GM23248 (cell line): ENCODE measurements at regions not wholly inside any gene's neighbourhood (a gene's known extent, or its start where the extent isn't known, plus 50 kb on each side); places are given as distances from the start of the nearest gene placed in this dataset.

Source experiments
- DNase-seq: peaks from one replicate; pipeline ENCODE4 v3.0.0-alpha.2; 2015
- H2AFZ ChIP-seq: fragments of 200-600 bp; sonication (generic); 2 replicates; pipeline ENCODE4 v1.6.1; 2016; ENCODE audit warnings: antibody characterized with exemption
- H3F3A ChIP-seq: fragments of 200-600 bp; sonication (generic); 2 replicates; pipeline ENCODE4 v1.6.1; 2016; ENCODE audit warnings: mild to moderate bottlenecking, antibody characterized with exemption, mixed run types; ENCODE audit not compliant: insufficient read depth
- H3K27ac ChIP-seq: fragments of 200-600 bp; sonication (generic); 2 replicates; pipeline ENCODE4 v1.5.1; 2016; ENCODE audit warnings: mild to moderate bottlenecking
- H3K27me3 ChIP-seq: fragments of 200-600 bp; sonication (generic); replicated peaks from 2 replicates; pipeline ENCODE4 v1.6.1; 2016; ENCODE audit warnings: mild to moderate bottlenecking; ENCODE audit not compliant: insufficient read depth
- H3K36me3 ChIP-seq: fragments of 200-600 bp; sonication (generic); 2 replicates; pipeline ENCODE4 v1.6.1; 2016; ENCODE audit warnings: low read depth, mild to moderate bottlenecking
- H3K4me1 ChIP-seq: fragments of 200-600 bp; sonication (generic); 2 replicates; pipeline ENCODE4 v1.6.1; 2016; ENCODE audit warnings: mild to moderate bottlenecking; ENCODE audit not compliant: insufficient read depth
- H3K4me2 ChIP-seq: fragments of 200-600 bp; sonication (generic); one replicate; pipeline ENCODE4 v1.6.1; 2016; ENCODE audit warnings: mild to moderate bottlenecking; ENCODE audit not compliant: unreplicated experiment
- H3K4me3 ChIP-seq: fragments of 200-600 bp; sonication (generic); 2 replicates; pipeline ENCODE4 v1.5.1; 2016; ENCODE audit warnings: mild to moderate bottlenecking
- H3K79me2 ChIP-seq: fragments of 200-600 bp; sonication (generic); 2 replicates; pipeline ENCODE4 v1.6.1; 2016; ENCODE audit warnings: mild to moderate bottlenecking; ENCODE audit not compliant: insufficient read depth
- H3K9ac ChIP-seq: fragments of 200-600 bp; sonication (generic); 2 replicates; pipeline ENCODE4 v1.6.1; 2016; ENCODE audit warnings: mild to moderate bottlenecking
- H3K9me2 ChIP-seq: fragments of 200-600 bp; sonication (generic); 2 replicates; pipeline ENCODE4 v1.6.1; 2016; ENCODE audit warnings: mixed run types, mild to moderate bottlenecking, moderate library complexity; ENCODE audit not compliant: insufficient read depth
- H3K9me3 ChIP-seq: fragments of 200-600 bp; sonication (generic); one replicate; pipeline ENCODE4 v1.6.1; 2017; ENCODE audit warnings: low read depth
- H4K20me1 ChIP-seq: fragments of 200-600 bp; sonication (generic); 2 replicates; pipeline ENCODE4 v1.6.0; 2016; ENCODE audit not compliant: insufficient read depth
- EZH2 ChIP-seq: fragments of 200-600 bp; sonication (generic); IDR thresholded peaks from 2 replicates; pipeline ENCODE4 v1.6.1; 2018; ENCODE audit warnings: antibody characterized with exemption, mild to moderate bottlenecking; ENCODE audit not compliant: insufficient read depth, poor library complexity, severe bottlenecking
- EZH2phosphoT487 ChIP-seq: fragments of 200-600 bp; sonication (generic); IDR thresholded peaks from 2 replicates; pipeline ENCODE4 v1.6.1; 2018; ENCODE audit warnings: antibody characterized with exemption, moderate library complexity, mild to moderate bottlenecking, low read depth; ENCODE audit not compliant: insufficient read depth
- WGBS, 2 experiments: methylation state at CpG; one replicate each; pipeline ENCODE4 v1.1.6; 2015 to 2017; ENCODE audit warnings: low lambda C conversion rate in 2 of 2, low coverage in 1 of 2; ENCODE audit errors: missing lambda C conversion rate in 2 of 2; 5-methylcytosine and 5-hydroxymethylcytosine counted together
- in situ Hi-C: fragments of 300-500 bp; cut with MboI; formaldehyde crosslinking; loops from 2 replicates; pipeline ENCODE4 v1.15.0; 2020

- TF ChIP-seq EZH2: no peak
- TF ChIP-seq EZH2phosphoT487: no peak
- Histone ChIP-seq H3K4me2 (no peak overlapping the region), H3K9ac (no peak overlapping the region), H3K27ac (no peak overlapping the region), H3K9me2 (no peaks in the 10 kb centered on the region), H3K79me2 (no peaks in the 10 kb centered on the region), H4K20me1 (no peaks in the 10 kb centered on the region), H3K4me3 (no peak overlapping the region), H2AFZ (no peak overlapping the region), H3K9me3 (no peaks in the 10 kb centered on the region), H3K36me3 (no peaks in the 10 kb centered on the region), H3K4me1 (no peaks in the 10 kb centered on the region), H3F3A (no peaks in the 10 kb centered on the region), H3K27me3 (peaks cover 5% of the 10 kb centered on the region)
- WGBS, 2 experiments: 11 to 14% methylated on average over 5 of the region's 5 CpGs
- in situ Hi-C loops: no loop called here
- no peak for DNase-seq
Measured at GRCh38 chr14:28879573-28879996, 113.0 kb downstream of the FOXG1 start.

GRCh38 chr14:28886940-28887339, 120.4 kb downstream of the FOXG1 start:
- no peak overlapping the region for H3K27ac ChIP-seq
- no peak overlapping the region for H3K9ac ChIP-seq
- H3K79me2 ChIP-seq: no peaks in the 10 kb centered on the region
- no peaks in the 10 kb centered on the region for H3F3A ChIP-seq
- no peak for DNase-seq
- no peaks in the 10 kb centered on the region for H3K9me3 ChIP-seq
- H3K36me3 ChIP-seq: no peaks in the 10 kb centered on the region
- no peaks in the 10 kb centered on the region for H3K4me1 ChIP-seq
- no peak overlapping the region for H2AFZ ChIP-seq
- in situ Hi-C loops: no loop called here
- WGBS, 2 experiments: 22 to 33% methylated on average over 5 of the region's 5 CpGs
- no peaks in the 10 kb centered on the region for H3K27me3 ChIP-seq
- no peak overlapping the region for H3K4me3 ChIP-seq
- H3K4me2 ChIP-seq: no peak overlapping the region
- no peak for TF ChIP-seq EZH2phosphoT487
- TF ChIP-seq EZH2: no peak
- H4K20me1 ChIP-seq: no peaks in the 10 kb centered on the region
- no peaks in the 10 kb centered on the region for H3K9me2 ChIP-seq

- no peak for DNase-seq
- H3K9me3 ChIP-seq: no peaks in the 10 kb centered on the region
- H3K36me3 ChIP-seq: no peaks in the 10 kb centered on the region
- no peaks in the 10 kb centered on the region for H3K9me2 ChIP-seq
- H4K20me1 ChIP-seq: no peaks in the 10 kb centered on the region
- no peak overlapping the region for H3K27ac ChIP-seq
- H3K4me1 ChIP-seq: no peaks in the 10 kb centered on the region
- WGBS, 2 experiments: 10 to 11% methylated on average over 3 of the region's 3 CpGs
- H3K4me3 ChIP-seq: no peak overlapping the region
- TF ChIP-seq EZH2phosphoT487 (no peak), EZH2 (no peak)
- in situ Hi-C loops: no loop called here
- no peaks in the 10 kb centered on the region for H3F3A ChIP-seq
- H3K27me3 ChIP-seq: no peaks in the 10 kb centered on the region
- H2AFZ ChIP-seq: no peak overlapping the region
- no peaks in the 10 kb centered on the region for H3K79me2 ChIP-seq
- H3K4me2 ChIP-seq: no peak overlapping the region
- H3K9ac ChIP-seq: no peak overlapping the region
Measured at GRCh38 chr14:28895389-28895788, 128.8 kb downstream of the FOXG1 start.

- no peaks in the 10 kb centered on the region for H3K27me3 ChIP-seq
- H3F3A ChIP-seq: no peaks in the 10 kb centered on the region
- no peak overlapping the region for H3K27ac ChIP-seq
- no peaks in the 10 kb centered on the region for H3K9me3 ChIP-seq
- in situ Hi-C loops: no loop called here
- no peak for DNase-seq
- no peaks in the 10 kb centered on the region for H4K20me1 ChIP-seq
- H3K4me2 ChIP-seq: no peak overlapping the region
- H3K4me1 ChIP-seq: no peaks in the 10 kb centered on the region
- TF ChIP-seq EZH2phosphoT487: no peak
- no peak for TF ChIP-seq EZH2
- H3K4me3 ChIP-seq: no peak overlapping the region
- H3K79me2 ChIP-seq: no peaks in the 10 kb centered on the region
- no peaks in the 10 kb centered on the region for H3K36me3 ChIP-seq
- H3K9ac ChIP-seq: no peak overlapping the region
- no peaks in the 10 kb centered on the region for H3K9me2 ChIP-seq
- H2AFZ ChIP-seq: no peak overlapping the region
Measured at GRCh38 chr14:28896337-28896736, 129.8 kb downstream of the FOXG1 start.

GRCh38 chr14:28901631-28902030, 135.0 kb downstream of the FOXG1 start:
- 11 to 33% methylated on average over 1 of the region's 1 CpG for WGBS, 2 experiments
- Histone ChIP-seq H3K79me2 (no peaks in the 10 kb centered on the region), H3K27me3 (no peaks in the 10 kb centered on the region), H3K4me1 (no peaks in the 10 kb centered on the region), H3K27ac (no peak overlapping the region), H3K4me2 (no peak overlapping the region), H3K9me3 (no peaks in the 10 kb centered on the region), H3K9me2 (no peaks in the 10 kb centered on the region), H3K9ac (no peak overlapping the region), H3K36me3 (no peaks in the 10 kb centered on the region), H3F3A (no peaks in the 10 kb centered on the region), H2AFZ (no peak overlapping the region), H4K20me1 (no peaks in the 10 kb centered on the region), H3K4me3 (no peak overlapping the region)
- no peak for DNase-seq
- TF ChIP-seq EZH2 (no peak), EZH2phosphoT487 (no peak)
- in situ Hi-C loops: no loop called here
